Putamen (tissue), 1 donor: ENCODE measurements at regions not wholly inside any gene's neighbourhood (a gene's known extent, or its start where the extent isn't known, plus 50 kb on each side); places are given as distances from the start of the nearest gene placed in this dataset.
A peak's percentile ranks its signal among the peaks of the same experiment; 100 is the strongest.

Experiments
- DNase-seq: peaks from one replicate; pipeline ENCODE4 v3.0.0-alpha.2; 2016; ENCODE audit warnings: low spot score

- DNase-seq = no peak
These were observed 1799.0 kb downstream of the TP53TG3F start for GRCh38 chr16:35258381-35258780.

GRCh38 chr16:35295856-35296255 lies 1836.4 kb downstream of the TP53TG3F start:
- no peak for DNase-seq

GRCh38 chr16:35296962-35297653 lies 1837.7 kb downstream of the TP53TG3F start:
- DNase-seq = no peak

GRCh38 chr16:35298460-35299243 lies 1839.2 kb downstream of the TP53TG3F start:
- no peak for DNase-seq

- DNase-seq = no peak
These were observed 1843.4 kb downstream of the TP53TG3F start for GRCh38 chr16:35302859-35303258.

GRCh38 chr16:35305476-35305875 lies 1846.1 kb downstream of the TP53TG3F start:
- no peak for DNase-seq

GRCh38 chr16:35306915-35307314 lies 1847.5 kb downstream of the TP53TG3F start:
- no peak for DNase-seq

GRCh38 chr16:35308674-35309073 lies 1849.3 kb downstream of the TP53TG3F start:
- DNase-seq = no peak

GRCh38 chr16:35310999-35311398 lies 1851.6 kb downstream of the TP53TG3F start:
- no peak for DNase-seq

- no peak for DNase-seq
These were observed 1852.1 kb downstream of the TP53TG3F start for GRCh38 chr16:35311475-35311874.

GRCh38 chr16:35314298-35314697 lies 1854.9 kb downstream of the TP53TG3F start:
- DNase-seq = no peak

GRCh38 chr16:35319536-35320192 lies 1860.3 kb downstream of the TP53TG3F start:
- DNase-seq = peak; percentile 10

- no peak for DNase-seq
These were observed 1866.5 kb downstream of the TP53TG3F start for GRCh38 chr16:35325936-35326335.

- no peak for DNase-seq
These were observed 1879.9 kb downstream of the TP53TG3F start for GRCh38 chr16:35339337-35339736.

- DNase-seq = no peak
These were observed 1882.6 kb downstream of the TP53TG3F start for GRCh38 chr16:35342012-35342411.

GRCh38 chr16:35344012-35344762 lies 1884.8 kb downstream of the TP53TG3F start:
- no peak for DNase-seq

- DNase-seq = no peak
These were observed 1893.0 kb downstream of the TP53TG3F start for GRCh38 chr16:35352431-35352830.

- DNase-seq = no peak
These were observed 1904.1 kb downstream of the TP53TG3F start for GRCh38 chr16:35363510-35363909.

- DNase-seq = no peak
These were observed 1904.9 kb downstream of the TP53TG3F start for GRCh38 chr16:35364263-35364662.

- DNase-seq = no peak
These were observed 1906.3 kb downstream of the TP53TG3F start for GRCh38 chr16:35365675-35366074.

GRCh38 chr16:35370617-35371016 lies 1911.2 kb downstream of the TP53TG3F start:
- DNase-seq = no peak

GRCh38 chr16:35377142-35377541 lies 1917.7 kb downstream of the TP53TG3F start:
- DNase-seq = no peak
